Mesodermal cell (in vitro differentiated cells): ENCODE measurements at regions not wholly inside any gene's neighbourhood (a gene's known extent, or its start where the extent isn't known, plus 50 kb on each side); places are given as distances from the start of the nearest gene placed in this dataset.

Experiments
- H3K27ac ChIP-seq: 2 replicates; pipeline ENCODE4 v1.7.0; 2013; ENCODE audit warnings: mild to moderate bottlenecking, low read depth, low read length, moderate library complexity; ENCODE audit not compliant: severe bottlenecking
- H3K36me3 ChIP-seq: 2 replicates; pipeline ENCODE4 v1.7.1; 2013; ENCODE audit warnings: mild to moderate bottlenecking, low read length, moderate library complexity; ENCODE audit not compliant: control insufficient read depth, insufficient read depth
- H3K4me1 ChIP-seq: one replicate; pipeline ENCODE4 v1.7.1; 2013; ENCODE audit warnings: mild to moderate bottlenecking, low read length; ENCODE audit not compliant: insufficient read depth, control insufficient read depth, poor library complexity, severe bottlenecking
- H3K4me3 ChIP-seq: 2 replicates; pipeline ENCODE4 v1.7.0; 2013; ENCODE audit warnings: low read length, control low read depth, mild to moderate bottlenecking; ENCODE audit not compliant: insufficient read depth, poor library complexity, severe bottlenecking; ENCODE audit errors: extremely low read depth
- H3K9me3 ChIP-seq: 2 replicates; pipeline ENCODE4 v1.7.1; 2013; ENCODE audit warnings: mild to moderate bottlenecking, low read length, moderate library complexity; ENCODE audit not compliant: control insufficient read depth
- WGBS, 2 experiments: methylation state at CpG; one replicate each; pipeline ENCODE4 v1.1.5; 2013; ENCODE audit warnings: missing lambda C conversion rate in 2 of 2; ENCODE audit not compliant: insufficient coverage in 2 of 2; 5-methylcytosine and 5-hydroxymethylcytosine counted together

DNA sequence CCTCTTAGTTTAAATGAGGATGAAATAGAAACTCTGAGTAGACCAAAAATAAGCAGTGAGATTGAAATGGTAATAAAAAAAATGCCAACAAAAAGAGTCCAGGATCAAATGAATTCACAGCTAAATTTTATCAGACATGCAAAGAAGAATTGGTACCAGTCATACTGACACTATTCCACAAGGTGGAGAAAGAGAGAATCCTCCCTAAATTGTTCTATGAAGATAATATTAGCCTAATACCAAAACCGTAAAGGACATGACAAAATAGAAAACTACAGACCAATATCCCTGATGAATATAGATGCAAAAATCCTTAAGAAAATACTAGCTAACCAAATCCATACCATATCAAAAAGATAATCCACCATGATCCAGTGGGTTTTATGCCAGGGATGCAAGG lies 169.8 kb upstream of the CHORDC1 start:
- H3K27ac ChIP-seq: no peak overlapping the region
- H3K36me3 ChIP-seq: no peaks in the 10 kb centered on the region
- no peak overlapping the region for H3K4me3 ChIP-seq
- H3K9me3 ChIP-seq: no peaks in the 10 kb centered on the region
- no peaks in the 10 kb centered on the region for H3K4me1 ChIP-seq
- WGBS, 2 experiments: no CpG with 5 or more reads among the region's 1 CpG

- H3K4me3 ChIP-seq: no peak overlapping the region
- H3K4me1 ChIP-seq: no peaks in the 10 kb centered on the region
- 89 to 92% methylated on average over 4 to 5 of the region's 7 CpGs for WGBS, 2 experiments
- no peak overlapping the region for H3K27ac ChIP-seq
- no peaks in the 10 kb centered on the region for H3K9me3 ChIP-seq
- H3K36me3 ChIP-seq: no peaks in the 10 kb centered on the region
These were observed 168.9 kb upstream of the CHORDC1 start for GRCh38 chr11:90391756-90392155.

DNA sequence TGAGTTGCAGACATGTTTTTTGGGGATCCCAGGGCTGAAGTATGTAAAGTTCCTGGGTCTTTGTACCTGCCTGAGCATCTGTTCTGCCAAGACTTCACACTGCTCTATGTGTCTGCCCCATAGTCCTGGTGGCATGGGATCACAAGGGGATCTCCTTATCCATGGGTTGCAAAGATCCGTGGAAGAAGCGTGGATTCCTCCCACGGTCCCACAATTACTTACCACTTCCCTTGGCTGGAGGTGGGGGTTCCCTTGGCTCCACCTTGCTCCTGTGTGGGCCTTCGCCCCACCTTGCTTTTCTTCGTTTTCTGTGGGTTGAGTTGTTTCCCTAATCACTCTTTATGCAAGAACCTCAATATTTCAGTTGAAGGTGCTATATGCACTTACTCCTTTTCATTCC lies 157.4 kb upstream of the CHORDC1 start:
- WGBS, 2 experiments: 92 to 100% methylated on average over 2 to 3 of the region's 5 CpGs
- no peaks in the 10 kb centered on the region for H3K4me1 ChIP-seq
- H3K36me3 ChIP-seq: no peaks in the 10 kb centered on the region
- no peak overlapping the region for H3K4me3 ChIP-seq
- no peak overlapping the region for H3K27ac ChIP-seq
- H3K9me3 ChIP-seq: no peaks in the 10 kb centered on the region

DNA sequence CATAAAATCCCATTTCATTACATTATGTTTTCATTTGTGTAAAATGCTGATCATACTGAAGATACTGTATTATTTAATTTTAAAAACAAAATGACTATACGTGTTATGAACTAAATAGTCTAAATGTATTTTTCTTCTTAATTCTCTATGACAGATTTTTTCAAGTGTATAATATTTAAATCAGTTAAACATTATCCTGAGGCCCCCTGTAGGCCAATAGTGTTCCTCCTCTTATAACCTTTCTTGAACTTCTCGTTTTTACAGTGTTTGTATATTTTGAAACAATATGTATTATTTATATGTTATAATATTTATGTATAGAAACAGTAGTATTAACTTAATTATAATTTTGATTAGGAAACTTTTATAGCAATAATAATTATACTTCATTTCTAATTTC lies 151.1 kb upstream of the CHORDC1 start:
- Histone ChIP-seq H3K4me3 (no peak overlapping the region), H3K27ac (no peak overlapping the region), H3K4me1 (no peaks in the 10 kb centered on the region), H3K36me3 (no peaks in the 10 kb centered on the region), H3K9me3 (no peaks in the 10 kb centered on the region)
- no CpG with 5 or more reads among the region's 2 CpGs for WGBS, 2 experiments

GRCh38 chr11:90364527-90364926 lies 141.7 kb upstream of the CHORDC1 start:
- no peaks in the 10 kb centered on the region for H3K4me1 ChIP-seq
- 100% methylated on average over 1 of the region's 2 CpGs; no CpG with 5 or more reads in 1 of the 2 experiments for WGBS, 2 experiments
- H3K4me3 ChIP-seq: no peak overlapping the region
- H3K9me3 ChIP-seq: no peaks in the 10 kb centered on the region
- H3K36me3 ChIP-seq: no peaks in the 10 kb centered on the region
- H3K27ac ChIP-seq: no peak overlapping the region

- no peaks in the 10 kb centered on the region for H3K36me3 ChIP-seq
- 100% methylated on average over 1 of the region's 1 CpG; no CpG with 5 or more reads in 1 of the 2 experiments for WGBS, 2 experiments
- H3K4me3 ChIP-seq: no peak overlapping the region
- no peaks in the 10 kb centered on the region for H3K4me1 ChIP-seq
- no peaks in the 10 kb centered on the region for H3K9me3 ChIP-seq
- no peak overlapping the region for H3K27ac ChIP-seq
These were observed 140.9 kb upstream of the CHORDC1 start for GRCh38 chr11:90363739-90364138.

DNA sequence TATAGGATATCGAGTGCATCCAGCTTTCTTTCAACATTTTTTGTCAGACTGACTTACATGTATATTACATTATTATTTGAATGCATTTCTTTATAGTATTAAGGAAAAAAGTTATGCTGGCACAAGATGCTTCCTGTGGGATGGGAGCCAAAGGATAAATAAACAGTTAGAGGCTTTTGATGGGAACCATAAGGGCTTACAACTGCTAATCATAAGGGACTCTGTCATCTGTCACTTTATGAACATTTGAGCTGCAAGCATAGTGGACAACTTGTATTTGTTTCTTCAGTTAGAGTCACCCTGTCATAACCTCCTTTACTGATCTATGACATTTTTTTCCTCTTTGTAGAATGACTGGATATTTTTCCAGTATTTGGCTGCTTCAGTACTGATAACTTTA lies 132.4 kb upstream of the CHORDC1 start:
- Histone ChIP-seq H3K4me3 (no peak overlapping the region), H3K4me1 (no peaks in the 10 kb centered on the region), H3K36me3 (no peaks in the 10 kb centered on the region), H3K9me3 (no peaks in the 10 kb centered on the region), H3K27ac (no peak overlapping the region)
- no CpG with 5 or more reads among the region's 1 CpG for WGBS, 2 experiments

DNA sequence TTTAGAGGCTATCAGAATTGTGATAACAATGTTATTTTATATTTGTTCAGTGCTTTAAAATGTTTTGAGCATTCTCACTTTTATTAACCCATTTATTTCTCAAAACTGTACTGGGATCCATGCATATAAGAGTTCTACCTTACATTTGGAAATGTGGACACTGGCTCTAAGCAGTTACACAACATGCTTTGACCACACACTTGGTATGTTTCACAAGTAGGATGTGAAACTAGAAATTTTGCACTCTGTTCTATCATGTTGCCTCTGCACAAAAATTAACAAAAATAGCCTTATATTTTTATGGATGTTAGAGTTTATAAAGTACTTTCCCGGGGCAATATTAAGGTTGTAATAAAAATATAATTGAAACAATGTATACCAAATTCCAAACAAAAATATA lies 126.9 kb upstream of the CHORDC1 start:
- WGBS, 2 experiments: no CpG with 5 or more reads among the region's 1 CpG
- Histone ChIP-seq H3K9me3 (no peaks in the 10 kb centered on the region), H3K27ac (no peak overlapping the region), H3K4me1 (no peaks in the 10 kb centered on the region), H3K36me3 (no peaks in the 10 kb centered on the region), H3K4me3 (no peak overlapping the region)

GRCh38 chr11:90344546-90344945 lies 121.7 kb upstream of the CHORDC1 start:
- no peaks in the 10 kb centered on the region for H3K4me1 ChIP-seq
- H3K9me3 ChIP-seq: no peaks in the 10 kb centered on the region
- no peak overlapping the region for H3K4me3 ChIP-seq
- whole genome bisulfite sequencing, 2 experiments: 88 to 90% methylated on average over 2 to 3 of the region's 4 CpGs
- no peaks in the 10 kb centered on the region for H3K36me3 ChIP-seq
- H3K27ac ChIP-seq: no peak overlapping the region

GRCh38 chr11:90343673-90344072 lies 120.8 kb upstream of the CHORDC1 start:
- no peaks in the 10 kb centered on the region for H3K36me3 ChIP-seq

GRCh38 chr11:90341986-90342385 lies 119.1 kb upstream of the CHORDC1 start:
- Histone ChIP-seq H3K4me1 (no peaks in the 10 kb centered on the region), H3K9me3 (no peaks in the 10 kb centered on the region), H3K27ac (no peak overlapping the region), H3K4me3 (no peak overlapping the region), H3K36me3 (no peaks in the 10 kb centered on the region)
- no CpG with 5 or more reads among the region's 3 CpGs for WGBS, 2 experiments

More at GRCh38 chr11:90343673-90344072, 120.8 kb upstream of the CHORDC1 start:
- Histone ChIP-seq H3K27ac (no peak overlapping the region), H3K9me3 (no peaks in the 10 kb centered on the region), H3K4me1 (no peaks in the 10 kb centered on the region), H3K4me3 (no peak overlapping the region)
- 83% methylated on average over 2 of the region's 2 CpGs; no CpG with 5 or more reads in 1 of the 2 experiments for WGBS, 2 experiments
